Lower leg skin (tissue), 3 donors: ENCODE measurements at regions not wholly inside any gene's neighbourhood (a gene's known extent, or its start where the extent isn't known, plus 50 kb on each side); places are given as distances from the start of the nearest gene placed in this dataset.

Source experiments
- CTCF ChIP-seq, 3 donors: fragments of 450-650 bp; IDR thresholded peaks; one replicate each; pipeline ENCODE4 v1.5.1; 2016; ENCODE audit warnings: antibody characterized with exemption in 3 of 3, mild to moderate bottlenecking in 3 of 3, moderate library complexity in 2 of 3
- POLR2A ChIP-seq, 2 donors: fragments of 450-650 bp; IDR thresholded peaks; one replicate each; pipeline ENCODE4 v1.6.1; 2016 to 2017; ENCODE audit warnings: antibody characterized with exemption in 2 of 2, mild to moderate bottlenecking in 1 of 2, moderate library complexity in 1 of 2

- TF ChIP-seq POLR2A (IDR thresholded peaks at IDR 0.05), result no peak
- no peak for TF ChIP-seq CTCF (IDR thresholded peaks at IDR 0.05)
Measured at GRCh38 chr16:64150193-64150592, 971.7 kb downstream of the CDH11 start.
